ENCODE measurements at regions not wholly inside any gene's neighbourhood (a gene's known extent, or its start where the extent isn't known, plus 50 kb on each side); places are given as distances from the start of the nearest gene placed in this dataset.

DNA sequence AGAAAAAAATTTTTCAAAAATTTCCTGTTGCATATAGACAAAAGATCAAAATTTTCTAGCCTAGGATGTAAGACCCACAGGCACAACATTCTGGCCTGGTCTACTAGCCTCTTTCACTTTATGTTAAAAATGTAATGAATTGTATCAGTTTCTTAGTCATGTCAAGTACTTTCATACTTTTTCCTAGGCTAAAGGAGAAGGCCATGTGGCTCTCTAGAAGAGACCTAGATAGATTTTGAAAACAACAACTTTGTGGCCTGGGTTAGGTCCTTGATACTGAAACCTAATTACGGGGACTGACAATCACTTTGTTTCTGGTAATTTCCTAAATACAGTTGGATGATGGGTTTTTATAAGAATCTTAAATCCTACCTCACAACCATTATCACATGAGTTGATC lies 74.8 kb upstream of the FSIP2 start:
- Histone ChIP-seq H3K27me3 (no peaks in the 10 kb centered on the region), H3K4me1 (no peaks in the 10 kb centered on the region), H3K9me3 (no peaks in the 10 kb centered on the region), H3K27ac (no peak overlapping the region), H3K36me3 (no peaks in the 10 kb centered on the region), H3K4me3 (no peak overlapping the region)
- TF ChIP-seq, protein P1, sequence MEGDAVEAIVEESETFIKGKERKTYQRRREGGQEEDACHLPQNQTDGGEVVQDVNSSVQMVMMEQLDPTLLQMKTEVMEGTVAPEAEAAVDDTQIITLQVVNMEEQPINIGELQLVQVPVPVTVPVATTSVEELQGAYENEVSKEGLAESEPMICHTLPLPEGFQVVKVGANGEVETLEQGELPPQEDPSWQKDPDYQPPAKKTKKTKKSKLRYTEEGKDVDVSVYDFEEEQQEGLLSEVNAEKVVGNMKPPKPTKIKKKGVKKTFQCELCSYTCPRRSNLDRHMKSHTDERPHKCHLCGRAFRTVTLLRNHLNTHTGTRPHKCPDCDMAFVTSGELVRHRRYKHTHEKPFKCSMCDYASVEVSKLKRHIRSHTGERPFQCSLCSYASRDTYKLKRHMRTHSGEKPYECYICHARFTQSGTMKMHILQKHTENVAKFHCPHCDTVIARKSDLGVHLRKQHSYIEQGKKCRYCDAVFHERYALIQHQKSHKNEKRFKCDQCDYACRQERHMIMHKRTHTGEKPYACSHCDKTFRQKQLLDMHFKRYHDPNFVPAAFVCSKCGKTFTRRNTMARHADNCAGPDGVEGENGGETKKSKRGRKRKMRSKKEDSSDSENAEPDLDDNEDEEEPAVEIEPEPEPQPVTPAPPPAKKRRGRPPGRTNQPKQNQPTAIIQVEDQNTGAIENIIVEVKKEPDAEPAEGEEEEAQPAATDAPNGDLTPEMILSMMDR (IDR thresholded peaks at IDR 0.05): no peak
- no peak for TF ChIP-seq POLR2A (IDR thresholded peaks at IDR 0.05)
- DNase-seq: no peak
- intact Hi-C loops (cut with DNase I; ENCODE audit: low total_unique reads): no loop called here

DNA sequence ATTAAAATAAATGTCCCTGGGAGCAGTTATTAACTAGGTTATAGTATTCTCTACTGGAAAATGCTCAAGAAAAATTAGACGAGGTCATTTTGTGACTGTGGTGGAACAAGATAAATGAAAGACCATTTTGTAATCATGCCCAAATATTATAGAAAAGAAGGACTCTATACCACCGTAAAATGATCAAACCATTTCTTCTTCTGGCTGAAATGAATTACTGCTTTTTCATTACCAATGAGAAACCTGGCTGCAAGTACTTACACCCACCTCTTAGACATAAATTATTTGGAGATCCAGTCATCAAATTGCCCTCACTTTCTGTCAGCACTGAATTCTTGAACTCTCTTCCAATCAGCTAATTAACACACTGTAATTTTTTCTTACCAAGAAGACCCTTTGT lies 74.2 kb upstream of the FSIP2 start:
- H3K9me3 ChIP-seq: no peaks in the 10 kb centered on the region
- no peak for TF ChIP-seq POLR2A (IDR thresholded peaks at IDR 0.05)
- TF ChIP-seq, protein P1 (IDR thresholded peaks at IDR 0.05): no peak
- no peaks in the 10 kb centered on the region for H3K36me3 ChIP-seq
- H3K4me1 ChIP-seq: no peaks in the 10 kb centered on the region
- DNase-seq: no peak
- intact Hi-C loops (cut with DNase I; ENCODE audit: low total_unique reads): no loop called here
- no peaks in the 10 kb centered on the region for H3K27me3 ChIP-seq
- H3K4me3 ChIP-seq: no peak overlapping the region
- H3K27ac ChIP-seq: no peak overlapping the region

DNA sequence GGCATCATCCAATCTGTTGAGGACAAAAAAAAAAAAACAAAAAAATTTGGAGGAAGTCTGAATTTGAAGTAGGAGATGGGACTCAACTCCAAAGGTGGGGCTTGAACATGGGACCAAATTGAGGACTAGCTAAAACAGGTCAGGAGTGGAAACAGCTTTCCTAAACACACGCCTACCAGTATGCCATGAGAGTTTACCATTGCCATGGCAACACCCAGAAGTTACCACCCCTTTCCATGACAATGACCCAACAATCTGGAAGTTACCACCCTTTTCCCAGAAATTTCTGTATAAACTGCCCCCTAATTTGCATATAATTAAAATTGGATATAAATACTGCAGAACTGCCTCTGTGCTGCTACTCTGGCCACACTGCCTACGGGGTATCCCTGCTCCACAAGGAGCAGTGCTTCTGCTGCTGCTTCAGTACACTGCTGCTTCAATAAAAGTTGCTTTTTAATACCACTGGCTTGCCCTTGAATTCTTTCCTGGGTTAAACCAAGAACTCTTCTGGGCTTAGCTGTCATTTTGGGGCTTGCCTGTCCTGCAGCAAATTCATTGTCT lies 73.3 kb upstream of the FSIP2 start:
- TF ChIP-seq, protein P1 (IDR thresholded peaks at IDR 0.05): no peak
- TF ChIP-seq POLR2A (IDR thresholded peaks at IDR 0.05): no peak
- no peak overlapping the region for H3K27ac ChIP-seq
- intact Hi-C loops (cut with DNase I; ENCODE audit: low total_unique reads): no loop called here
- H3K36me3 ChIP-seq: no peaks in the 10 kb centered on the region
- no peaks in the 10 kb centered on the region for H3K27me3 ChIP-seq
- no peak overlapping the region for H3K4me3 ChIP-seq
- DNase-seq: no peak
- no peaks in the 10 kb centered on the region for H3K9me3 ChIP-seq
- H3K4me1 ChIP-seq: no peaks in the 10 kb centered on the region

DNA sequence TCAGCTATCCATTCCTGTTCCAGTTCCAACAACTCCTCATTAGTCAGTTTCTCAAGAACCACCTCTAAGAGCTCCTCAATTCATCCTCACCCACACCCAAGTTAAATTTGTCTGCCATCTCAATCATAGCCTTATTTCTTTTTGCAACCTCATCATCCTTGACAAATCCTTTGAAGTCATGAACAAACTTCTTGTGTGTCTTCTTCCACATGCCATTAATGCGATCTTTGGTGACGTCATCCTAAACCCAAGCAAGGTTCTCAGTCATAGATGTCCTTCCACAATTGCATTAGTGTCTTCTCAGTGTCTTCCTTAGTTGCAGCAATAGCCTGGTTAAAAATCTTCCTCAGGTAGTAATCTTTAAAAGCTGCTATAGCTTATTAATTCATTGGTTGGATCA lies 71.2 kb upstream of the FSIP2 start:
- H3K9me3 ChIP-seq: no peaks in the 10 kb centered on the region
- H3K4me3 ChIP-seq: no peak overlapping the region
- intact Hi-C loops (cut with DNase I; ENCODE audit: low total_unique reads): no loop called here
- no peaks in the 10 kb centered on the region for H3K27me3 ChIP-seq
- no peaks in the 10 kb centered on the region for H3K36me3 ChIP-seq
- no peaks in the 10 kb centered on the region for H3K4me1 ChIP-seq
- no peak overlapping the region for H3K27ac ChIP-seq
- TF ChIP-seq POLR2A (IDR thresholded peaks at IDR 0.05): no peak
- no peak for DNase-seq

DNA sequence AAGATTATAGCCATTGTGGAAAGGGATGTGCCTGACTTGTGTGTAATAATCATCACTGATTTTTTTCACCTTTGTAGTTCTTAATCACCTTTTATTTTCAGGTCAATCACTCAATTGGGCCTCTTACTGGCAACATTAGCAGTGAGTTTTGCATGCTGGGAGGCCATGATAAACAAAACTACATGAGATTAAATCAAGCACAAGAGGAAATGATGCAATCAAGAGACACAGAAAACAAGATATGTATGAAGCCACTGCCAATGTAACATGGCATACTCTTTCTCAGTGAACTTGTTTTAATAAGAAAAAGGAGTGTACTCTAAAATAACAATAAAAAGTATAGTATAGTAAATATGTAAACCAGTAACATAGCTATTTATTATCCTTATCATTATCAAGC lies 69.9 kb upstream of the FSIP2 start:
- DNase-seq: no peak
- no peak overlapping the region for H3K27ac ChIP-seq
- no peak for TF ChIP-seq POLR2A (IDR thresholded peaks at IDR 0.05)
- TF ChIP-seq, protein P1 (IDR thresholded peaks at IDR 0.05): no peak
- no peaks in the 10 kb centered on the region for H3K27me3 ChIP-seq
- H3K4me3 ChIP-seq: no peak overlapping the region
- no peaks in the 10 kb centered on the region for H3K36me3 ChIP-seq
- intact Hi-C loops (cut with DNase I; ENCODE audit: low total_unique reads): no loop called here
- no peaks in the 10 kb centered on the region for H3K9me3 ChIP-seq
- no peaks in the 10 kb centered on the region for H3K4me1 ChIP-seq

DNA sequence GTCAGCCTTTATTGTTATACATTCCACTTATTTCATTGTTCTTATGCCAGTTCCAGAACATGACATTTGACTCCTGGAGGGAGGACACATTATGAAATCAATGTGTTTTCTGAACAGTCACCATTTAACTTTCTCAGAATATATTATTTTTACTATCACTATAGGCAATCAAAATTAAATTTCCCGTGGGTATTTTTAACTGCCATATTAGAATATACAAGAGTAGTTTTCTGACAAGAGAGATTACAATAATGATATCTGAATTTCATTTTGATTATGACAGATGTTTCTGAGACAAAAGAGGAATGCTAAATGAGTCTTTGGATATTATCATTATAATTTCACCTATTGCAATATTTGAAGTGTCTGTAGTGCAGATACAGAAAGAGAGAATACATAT lies 64.4 kb upstream of the FSIP2 start:
- Histone ChIP-seq H3K4me1 (no peaks in the 10 kb centered on the region), H3K4me3 (no peak overlapping the region), H3K27ac (no peak overlapping the region), H3K27me3 (no peaks in the 10 kb centered on the region), H3K36me3 (no peaks in the 10 kb centered on the region), H3K9me3 (no peaks in the 10 kb centered on the region)
- TF ChIP-seq, protein P1 (IDR thresholded peaks at IDR 0.05): no peak
- no peak for TF ChIP-seq POLR2A (IDR thresholded peaks at IDR 0.05)
- intact Hi-C loops (cut with DNase I; ENCODE audit: low total_unique reads): no loop called here
- DNase-seq: no peak

Data from uterus (tissue), 3 donors.